Cardiac muscle cell (in vitro differentiated cells and primary cell): ENCODE measurements at regions not wholly inside any gene's neighbourhood (a gene's known extent, or its start where the extent isn't known, plus 50 kb on each side); places are given as distances from the start of the nearest gene placed in this dataset.

Experiments
- DNase-seq, 2 donors: peaks; one replicate each; pipeline versions ENCODE4 v3.0.0 to v3.0.0-alpha.2; 2010 to 2017; ENCODE audit warnings: low read depth in 1 of 2, low spot score in 1 of 2
- H3K27ac ChIP-seq: fragments of 200-600 bp; sonication (generic); 2 replicates; pipeline ENCODE4 v1.5.1; 2016
- H3K27me3 ChIP-seq: fragments of 200-600 bp; sonication (generic); 2 replicates; pipeline ENCODE4 v1.6.0; 2016; ENCODE audit warnings: control low read depth
- H3K36me3 ChIP-seq: fragments of 200-600 bp; sonication (generic); 2 replicates; pipeline ENCODE4 v1.5.1; 2016; ENCODE audit warnings: control low read depth
- H3K4me1 ChIP-seq: fragments of 200-600 bp; sonication (generic); 2 replicates; pipeline ENCODE4 v1.8.1; 2017; ENCODE audit warnings: low read depth, mild to moderate bottlenecking, mixed run types
- H3K4me3 ChIP-seq: fragments of 200-600 bp; sonication (generic); 2 replicates; pipeline ENCODE4 v1.5.1; 2016; ENCODE audit warnings: mild to moderate bottlenecking
- H3K9me3 ChIP-seq: fragments of 200-600 bp; sonication (generic); 2 replicates; pipeline ENCODE4 v1.5.1; 2017; ENCODE audit warnings: low read depth, mild to moderate bottlenecking, control low read depth
- CTCF ChIP-seq: IDR thresholded peaks from 2 replicates; pipeline ENCODE4 v1.5.1; 2012; ENCODE audit warnings: low read depth, mild to moderate bottlenecking, low read length

- TF ChIP-seq CTCF: no peak
- Histone ChIP-seq H3K27ac (no peak overlapping the region), H3K4me3 (no peak overlapping the region), H3K9me3 (no peaks in the 10 kb centered on the region), H3K36me3 (no peaks in the 10 kb centered on the region), H3K4me1 (peaks cover 10% of the 10 kb centered on the region), H3K27me3 (no peaks in the 10 kb centered on the region)
- no peak for DNase-seq
These were observed 275.7 kb upstream of the CAMK1G start for GRCh38 chr1:209307846-209308245.

DNA sequence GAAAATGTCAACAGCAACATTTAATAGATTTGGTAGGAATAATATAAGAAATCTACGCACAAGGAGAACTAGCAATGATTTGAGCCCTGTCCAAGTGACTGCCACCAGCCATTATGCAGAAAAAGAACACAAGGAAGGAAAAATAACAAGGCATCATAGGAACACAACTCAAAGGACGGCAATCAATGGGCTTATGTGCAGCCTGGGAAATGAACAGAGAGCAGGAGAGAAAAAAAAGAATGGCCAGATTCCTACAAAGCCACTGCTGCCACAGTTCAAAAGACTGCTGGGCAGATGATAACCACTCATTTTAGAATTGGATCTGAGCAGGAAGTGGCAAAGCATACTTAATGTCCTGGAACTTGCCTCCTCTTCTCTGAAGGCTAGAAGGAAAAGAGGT, 274.3 kb upstream of the CAMK1G start:
- no peak for TF ChIP-seq CTCF
- no peak for DNase-seq
- peaks cover 10% of the 10 kb centered on the region for H3K4me1 ChIP-seq
- H3K4me3 ChIP-seq: no peak overlapping the region
- H3K27ac ChIP-seq: no peak overlapping the region
- H3K36me3 ChIP-seq: no peaks in the 10 kb centered on the region
- no peaks in the 10 kb centered on the region for H3K27me3 ChIP-seq
- H3K9me3 ChIP-seq: no peaks in the 10 kb centered on the region

- no peak for TF ChIP-seq CTCF
- Histone ChIP-seq H3K4me1 (no peaks in the 10 kb centered on the region), H3K27ac (no peak overlapping the region), H3K36me3 (no peaks in the 10 kb centered on the region), H3K27me3 (no peaks in the 10 kb centered on the region), H3K4me3 (no peak overlapping the region), H3K9me3 (no peaks in the 10 kb centered on the region)
- DNase-seq: no peak
These were observed 271.7 kb upstream of the CAMK1G start for GRCh38 chr1:209311770-209312169.

GRCh38 chr1:209316929-209317328, 266.6 kb upstream of the CAMK1G start:
- H3K27me3 ChIP-seq: no peaks in the 10 kb centered on the region
- no peaks in the 10 kb centered on the region for H3K9me3 ChIP-seq
- H3K36me3 ChIP-seq: no peaks in the 10 kb centered on the region
- H3K4me3 ChIP-seq: no peak overlapping the region
- DNase-seq: no peak
- no peak for TF ChIP-seq CTCF
- no peaks in the 10 kb centered on the region for H3K4me1 ChIP-seq
- H3K27ac ChIP-seq: no peak overlapping the region

- H3K27me3 ChIP-seq: no peaks in the 10 kb centered on the region
- no peaks in the 10 kb centered on the region for H3K9me3 ChIP-seq
- no peak for TF ChIP-seq CTCF
- no peak overlapping the region for H3K4me3 ChIP-seq
- H3K27ac ChIP-seq: no peak overlapping the region
- H3K4me1 ChIP-seq: no peaks in the 10 kb centered on the region
- H3K36me3 ChIP-seq: no peaks in the 10 kb centered on the region
- DNase-seq: peak in 1 of 2 donors; percentile 6
These were observed 265.1 kb upstream of the CAMK1G start for GRCh38 chr1:209318181-209319056.
